Fibroblast of lung (primary cell): ENCODE measurements at regions not wholly inside any gene's neighbourhood (a gene's known extent, or its start where the extent isn't known, plus 50 kb on each side); places are given as distances from the start of the nearest gene placed in this dataset.

Experiments used
- DNase-seq, 2 donors: peaks; one replicate each; pipeline versions ENCODE4 v3.0.0 to v3.0.0-alpha.2; 2010; ENCODE audit warnings: low read depth in 2 of 2
- H2AFZ ChIP-seq: 2 replicates; pipeline ENCODE4 v1.5.1; 2012; ENCODE audit warnings: low read length, control low read depth, inconsistent platforms
- H3K27ac ChIP-seq: 2 replicates; pipeline ENCODE4 v1.5.1; 2011; ENCODE audit warnings: low read length, control low read depth; ENCODE audit not compliant: insufficient read depth
- H3K27me3 ChIP-seq: 2 replicates; pipeline ENCODE4 v1.5.1; 2011; ENCODE audit warnings: mild to moderate bottlenecking, low read length; ENCODE audit not compliant: control insufficient read depth, insufficient read depth
- H3K36me3 ChIP-seq: 2 replicates; pipeline ENCODE4 v1.5.1; 2011; ENCODE audit warnings: low read length; ENCODE audit not compliant: control insufficient read depth, insufficient read depth
- H3K4me1 ChIP-seq: 2 replicates; pipeline ENCODE4 v1.5.1; 2011; ENCODE audit warnings: low read length; ENCODE audit not compliant: control insufficient read depth, insufficient read depth; ENCODE audit errors: extremely low read depth
- H3K4me2 ChIP-seq: 2 replicates; pipeline ENCODE4 v1.5.1; 2011; ENCODE audit warnings: low read length, control low read depth; ENCODE audit not compliant: insufficient read depth; ENCODE audit errors: extremely low read depth
- H3K4me3 ChIP-seq, 4 experiments: fragments of 200-600 bp in 1 of 4; sonication (generic) in 1 of 4; replicated peaks in 1 of 4; 2 replicates each; pipeline ENCODE4 v1.5.1; 2011 to 2016; ENCODE audit warnings: low read length in 4 of 4, low read depth in 3 of 4, mild to moderate bottlenecking in 3 of 4, control low read depth in 2 of 4, inconsistent platforms in 1 of 4, mixed read lengths in 1 of 4; ENCODE audit not compliant: insufficient read depth in 1 of 4; ENCODE audit errors: control extremely low read depth in 1 of 4
- H3K79me2 ChIP-seq: 2 replicates; pipeline ENCODE4 v1.5.1; 2012; ENCODE audit warnings: mild to moderate bottlenecking, low read length, inconsistent platforms; ENCODE audit not compliant: control insufficient read depth, insufficient read depth
- H3K9ac ChIP-seq: 2 replicates; pipeline ENCODE4 v1.5.1; 2011; ENCODE audit warnings: mild to moderate bottlenecking, low read length, control low read depth; ENCODE audit not compliant: insufficient read depth
- H3K9me3 ChIP-seq: 2 replicates; pipeline ENCODE4 v1.5.1; 2012; ENCODE audit warnings: low read depth, low read length; ENCODE audit not compliant: control insufficient read depth, insufficient read depth
- H4K20me1 ChIP-seq: 2 replicates; pipeline ENCODE4 v1.5.1; 2011; ENCODE audit warnings: low read length; ENCODE audit not compliant: control insufficient read depth, insufficient read depth; ENCODE audit errors: extremely low read depth
- CTCF ChIP-seq, 2 donors: IDR thresholded peaks in 1 of 2; conservative IDR thresholded peaks in 1 of 2; 1 replicate in 1 of 2; 2 replicates in 1 of 2; pipeline ENCODE4 v1.5.1; 2011 to 2012; ENCODE audit warnings: low read length in 2 of 2, control low read depth in 1 of 2, inconsistent platforms in 1 of 2, low read depth in 1 of 2, mild to moderate bottlenecking in 1 of 2
- EZH2 ChIP-seq: IDR thresholded peaks from 2 replicates; pipeline ENCODE4 v1.5.1; 2012; ENCODE audit warnings: low read length, control low read depth, mild to moderate bottlenecking; ENCODE audit errors: missing control alignments

GRCh38 chr17:68777243-68777855 lies 176.2 kb upstream of the FAM20A start:
- Histone ChIP-seq H3K79me2 (no peaks in the 10 kb centered on the region), H3K36me3 (no peaks in the 10 kb centered on the region), H2AFZ (no peak overlapping the region), H3K9me3 (no peaks in the 10 kb centered on the region), H4K20me1 (no peaks in the 10 kb centered on the region), H3K27me3 (no peaks in the 10 kb centered on the region), H3K4me2 (no peak overlapping the region), H3K4me3 (no peak overlapping the region), H3K9ac (no peak overlapping the region), H3K27ac (no peak overlapping the region), H3K4me1 (peaks cover 13% of the 10 kb centered on the region)
- TF ChIP-seq CTCF (conservative IDR thresholded peaks at IDR 0.05 in 1 of 2, IDR thresholded peaks at IDR 0.05 in 1 of 2; ENCODE audit: low read depth in 1 of 2, low read length in 2 of 2) (peak; percentile 70 to 82), EZH2 (no peak)
- DNase-seq, result peak; percentile 39 to 87

GRCh38 chr17:68776451-68776850 lies 175.3 kb upstream of the FAM20A start:
- no peaks in the 10 kb centered on the region for H4K20me1 ChIP-seq
- H3K36me3 ChIP-seq, result no peaks in the 10 kb centered on the region
- H3K4me1 ChIP-seq, result peaks cover 13% of the 10 kb centered on the region
- H3K9ac ChIP-seq, result no peak overlapping the region
- no peak overlapping the region for H2AFZ ChIP-seq
- TF ChIP-seq CTCF (conservative IDR thresholded peaks at IDR 0.05 in 1 of 2, IDR thresholded peaks at IDR 0.05 in 1 of 2; ENCODE audit: low read depth in 1 of 2, low read length in 2 of 2) (no peak), EZH2 (no peak)
- no peaks in the 10 kb centered on the region for H3K79me2 ChIP-seq
- no peak for DNase-seq
- H3K4me3 ChIP-seq, result no peak overlapping the region
- H3K9me3 ChIP-seq, result no peaks in the 10 kb centered on the region
- H3K27me3 ChIP-seq, result no peaks in the 10 kb centered on the region
- peak overlapping the region; percentile 16 for H3K27ac ChIP-seq
- no peak overlapping the region for H3K4me2 ChIP-seq

- Histone ChIP-seq H3K9me3 (no peaks in the 10 kb centered on the region), H3K4me3 (no peak overlapping the region), H4K20me1 (no peaks in the 10 kb centered on the region), H3K79me2 (no peaks in the 10 kb centered on the region), H3K27ac (no peak overlapping the region), H3K4me2 (no peak overlapping the region), H3K9ac (no peak overlapping the region), H3K36me3 (no peaks in the 10 kb centered on the region), H3K27me3 (no peaks in the 10 kb centered on the region), H3K4me1 (peaks cover 13% of the 10 kb centered on the region), H2AFZ (no peak overlapping the region)
- no peak for DNase-seq
- TF ChIP-seq CTCF (conservative IDR thresholded peaks at IDR 0.05 in 1 of 2, IDR thresholded peaks at IDR 0.05 in 1 of 2; ENCODE audit: low read depth in 1 of 2, low read length in 2 of 2) (no peak), EZH2 (no peak)
These were observed 174.8 kb upstream of the FAM20A start for GRCh38 chr17:68775969-68776368.
